ENCODE measurements at regions not wholly inside any gene's neighbourhood (a gene's known extent, or its start where the extent isn't known, plus 50 kb on each side); places are given as distances from the start of the nearest gene placed in this dataset.

- no peak overlapping the region for H2BK5ac ChIP-seq (ENCODE audit: low read depth, low read length)
- H3K4ac ChIP-seq (replicated peaks; ENCODE audit: insufficient read length, low read depth, low read length): no peak overlapping the region
- H3K27me3 ChIP-seq (replicated peaks in 1 of 4; ENCODE audit: control insufficient read depth in 3 of 4, extremely low read depth in 1 of 4, insufficient read depth in 3 of 4, low read length in 3 of 4): no peaks in the 10 kb centered on the region
- no peak overlapping the region for H2AFZ ChIP-seq (ENCODE audit: low read length)
- no peak overlapping the region for H2AK5ac ChIP-seq (ENCODE audit: low read depth, low read length)
- H3K23ac ChIP-seq (ENCODE audit: insufficient read length): no peak overlapping the region
- H3K27ac ChIP-seq (ENCODE audit: low read depth, low read length): no peak overlapping the region
- H3K79me1 ChIP-seq (ENCODE audit: low read depth, low read length): no peaks in the 10 kb centered on the region
- H2BK12ac ChIP-seq (ENCODE audit: low read depth, low read length): no peak overlapping the region
- FAIRE-seq (no peak), DNase-seq (ENCODE audit: low read depth in 1 of 2, low spot score in 2 of 2) (no peak)
- H3K23me2 ChIP-seq (ENCODE audit: low read depth, low read length): no peaks in the 10 kb centered on the region
- no peak overlapping the region for H3K4me3 ChIP-seq (ENCODE audit: extremely low read depth in 1 of 4, insufficient read depth in 2 of 4, low read depth in 3 of 4, low read length in 4 of 4)
- H3K9me3 ChIP-seq (ENCODE audit: insufficient read depth in 2 of 2, low read depth in 1 of 2, low read length in 1 of 2): no peaks in the 10 kb centered on the region
- no peak overlapping the region for H2BK120ac ChIP-seq (replicated peaks; ENCODE audit: low read depth, low read length)
- H2BK15ac ChIP-seq (ENCODE audit: low read length): no peak overlapping the region
- no peaks in the 10 kb centered on the region for H3K36me3 ChIP-seq (ENCODE audit: control insufficient read depth in 2 of 4, insufficient read depth in 4 of 4, low read length in 3 of 4)
- H3K4me1 ChIP-seq (replicated peaks in 1 of 4; ENCODE audit: control insufficient read depth in 3 of 4, insufficient read depth in 4 of 4, low read length in 3 of 4): no peaks in the 10 kb centered on the region
- ChIA-PET CTCF (ENCODE audit: partially characterized antibody) (interaction anchor here (0.7 to 2.1 kb wide), 4 partner anchors 9 to 178 kb away, joined by 3 to 7 read pairs (median 6); no protein-coding TSS in a partner anchor), POLR2A (ENCODE audit: partially characterized antibody) (no interaction called here)
- WGBS, 2 experiments (ENCODE audit: extremely low coverage in 1 of 2, insufficient coverage in 1 of 2, insufficient read length in 1 of 2, insufficient replicate concordance in 2 of 2, low coverage in 1 of 2, low lambda C conversion rate in 2 of 2, missing lambda C conversion rate in 1 of 2): 95% methylated on average over 3 of the region's 3 CpGs; no CpG with 5 or more reads in 1 of the 2 experiments
- H3K14ac ChIP-seq (ENCODE audit: insufficient read length): no peak overlapping the region
- no peak overlapping the region for H3K18ac ChIP-seq (ENCODE audit: extremely low read depth, low read length)
- no peak overlapping the region for H3K4me2 ChIP-seq (ENCODE audit: insufficient read depth in 1 of 2, low read depth in 2 of 2, low read length in 2 of 2)
- no peak overlapping the region for H3K9ac ChIP-seq (replicated peaks in 1 of 4; ENCODE audit: extremely low read depth in 1 of 4, low read depth in 3 of 4, low read length in 3 of 4)
- H4K91ac ChIP-seq (replicated peaks; ENCODE audit: insufficient read length, low read length): no peak overlapping the region
- no peak overlapping the region for H2BK20ac ChIP-seq (ENCODE audit: low read length)
- no peak overlapping the region for H4K8ac ChIP-seq (ENCODE audit: extremely low read depth, insufficient read depth, low read length)
- no peak overlapping the region for H4K5ac ChIP-seq (ENCODE audit: insufficient read length, low read depth, low read length)
- H3K79me2 ChIP-seq (ENCODE audit: control insufficient read depth in 1 of 2, insufficient read depth in 2 of 2, low read length in 2 of 2): no peaks in the 10 kb centered on the region
- no peaks in the 10 kb centered on the region for H4K20me1 ChIP-seq (replicated peaks in 1 of 2; ENCODE audit: control insufficient read depth in 1 of 2, insufficient read depth in 2 of 2, low read length in 2 of 2)
- H3K56ac ChIP-seq (replicated peaks; ENCODE audit: insufficient read length, low read depth, low read length): no peak overlapping the region
- TF ChIP-seq E2F6 (IDR thresholded peaks at IDR 0.05) (no peak), BRCA1 (IDR thresholded peaks at IDR 0.05; ENCODE audit: low read depth, low read length) (no peak), USF2 (IDR thresholded peaks at IDR 0.05; ENCODE audit: low read length) (no peak), PHF8 (conservative IDR thresholded peaks at IDR 0.05; ENCODE audit: low read depth, low read length) (no peak), JUN (IDR thresholded peaks at IDR 0.05; ENCODE audit: low read depth, low read length) (no peak), NANOG (IDR thresholded peaks at IDR 0.05; ENCODE audit: insufficient read depth, low read depth, low read length, poor library complexity, severe bottlenecking) (no peak), SP1 (IDR thresholded peaks at IDR 0.05; ENCODE audit: low read depth, low read length) (no peak), ZNF274 (IDR thresholded peaks at IDR 0.05; ENCODE audit: borderline replicate concordance, extremely low read depth, low read length) (no peak), GABPA (IDR thresholded peaks at IDR 0.05; ENCODE audit: borderline replicate concordance, insufficient read depth, low read length) (no peak), HDAC6 (IDR thresholded peaks at IDR 0.05; ENCODE audit: low read depth, low read length) (no peak)
Measured at GRCh38 chr5:9852671-9853070, 222.5 kb upstream of the TAS2R1 start.
